IPS-NIHi7 (cell line): ENCODE measurements at regions not wholly inside any gene's neighbourhood (a gene's known extent, or its start where the extent isn't known, plus 50 kb on each side); places are given as distances from the start of the nearest gene placed in this dataset.
A peak's percentile ranks its signal among the peaks of the same experiment; 100 is the strongest.
"Not testable (repeated sequence)": the region's sequence is repeated elsewhere in the genome, so short reads cannot be mapped to it uniquely, and the experiment has no call there.

Experiments used
- DNase-seq: peaks from one replicate; pipeline ENCODE4 v3.0.0; 2012; ENCODE audit warnings: mixed read lengths; ENCODE audit errors: extremely low spot score

DNA sequence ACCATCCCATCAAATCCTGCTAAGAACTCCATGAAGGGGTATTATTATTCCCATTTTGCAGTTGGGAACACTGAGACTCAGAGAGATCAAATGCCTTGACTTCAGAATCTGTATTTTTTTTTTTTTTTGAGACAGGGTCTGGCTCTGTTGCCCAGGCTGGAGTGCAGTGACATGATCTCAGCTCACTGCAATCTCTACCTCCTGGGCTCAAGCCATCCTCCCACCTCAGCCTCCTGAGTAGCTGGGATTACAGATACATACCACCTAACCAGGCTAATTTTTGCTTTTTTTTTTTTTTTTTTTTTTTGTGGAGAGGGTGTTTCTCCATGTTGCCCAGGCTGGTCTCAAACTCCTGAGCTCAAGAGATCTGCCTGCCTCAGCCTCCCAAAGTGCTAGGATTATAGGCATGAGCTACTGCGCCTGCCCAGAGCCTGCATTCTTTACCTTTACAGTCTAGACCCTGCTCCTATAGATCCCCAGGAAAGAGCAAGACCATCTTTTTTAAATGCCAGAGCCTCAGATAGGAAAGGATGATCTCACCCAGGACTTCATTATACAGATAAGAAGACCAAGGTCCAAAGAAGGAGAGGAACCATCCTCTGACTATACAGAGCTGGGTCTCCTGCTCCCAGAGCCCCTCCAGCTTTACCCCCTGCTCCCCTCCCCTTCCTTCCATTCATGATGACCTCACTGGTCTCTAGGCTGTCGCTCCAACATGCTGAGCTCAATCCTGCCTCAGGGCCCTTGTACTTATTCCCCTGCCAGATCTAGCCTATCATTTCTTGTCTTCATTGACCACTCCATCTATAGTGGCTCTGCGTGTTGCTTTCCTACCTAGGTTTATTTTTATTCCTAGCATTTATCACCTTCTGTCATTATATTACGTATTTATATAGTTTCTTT is 138.6 kb downstream of the CEBPB start:
- DNase-seq = no peak

DNA sequence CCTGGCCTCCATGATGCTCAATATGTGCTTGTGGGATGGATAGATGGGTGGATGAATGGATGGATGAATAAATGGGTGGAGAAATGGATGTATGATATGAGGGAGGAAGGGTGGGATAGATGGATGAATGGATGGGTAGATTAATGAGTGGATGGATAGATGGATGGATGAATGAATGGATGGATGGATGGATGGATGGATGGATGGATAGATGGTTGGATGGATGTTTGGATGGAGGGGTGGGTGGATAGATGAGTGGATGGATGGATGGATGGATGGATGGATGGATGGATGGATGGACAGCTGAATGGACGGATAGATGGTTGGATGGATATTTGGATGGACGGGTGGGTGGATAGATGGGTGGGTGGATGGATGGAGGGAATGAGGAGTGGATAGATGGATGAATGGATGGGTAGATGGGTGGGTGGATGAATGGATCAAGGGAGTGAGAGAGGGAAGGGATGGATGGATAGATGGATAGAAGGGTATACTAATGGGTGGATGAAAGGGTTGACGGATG is 139.4 kb downstream of the CEBPB start:
- no peak for DNase-seq

DNA sequence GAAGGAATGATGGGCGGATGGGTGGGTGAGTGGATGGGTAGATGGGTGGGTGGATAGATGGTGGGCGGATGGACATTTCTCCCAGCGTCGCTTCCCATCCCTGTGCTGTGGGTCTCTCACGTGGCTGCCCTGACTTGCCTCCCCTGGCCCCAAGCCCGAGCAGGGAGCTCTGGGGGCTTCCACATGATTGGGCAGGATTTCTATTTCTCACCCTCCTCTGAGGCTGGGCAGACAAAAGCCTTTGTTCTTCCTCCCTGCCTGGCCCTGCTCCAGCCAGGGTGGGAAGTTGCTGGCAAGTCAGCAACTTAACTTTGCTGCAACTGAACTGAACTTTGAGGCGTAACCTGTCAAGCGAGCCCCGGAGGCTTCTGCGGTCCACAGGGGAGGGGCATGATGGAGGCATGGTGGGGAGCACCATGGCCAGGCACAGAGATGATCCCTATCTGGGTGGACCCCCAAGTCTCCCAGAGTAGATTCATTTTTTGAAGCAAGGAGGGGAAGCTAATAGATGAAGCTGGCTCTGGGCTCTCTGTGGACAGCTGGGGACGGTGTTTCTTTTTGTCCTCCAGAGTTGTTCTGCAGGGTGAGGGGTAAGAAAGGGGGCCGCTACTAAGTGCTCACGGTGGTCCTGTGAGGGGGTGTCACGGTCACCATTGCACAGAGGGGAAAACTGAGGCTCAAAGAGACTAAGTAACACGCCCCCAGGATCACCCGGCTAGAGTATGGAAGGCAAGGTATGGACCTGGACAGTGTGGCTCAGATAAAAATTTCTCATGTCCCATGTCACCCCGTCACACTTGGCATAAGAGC is 140.1 kb downstream of the CEBPB start:
- no peak for DNase-seq

- DNase-seq = no peak
These were observed 141.1 kb downstream of the CEBPB start for GRCh38 chr20:50331469-50332363.

- DNase-seq = no peak
These were observed 141.9 kb downstream of the CEBPB start for GRCh38 chr20:50332491-50332980.

DNA sequence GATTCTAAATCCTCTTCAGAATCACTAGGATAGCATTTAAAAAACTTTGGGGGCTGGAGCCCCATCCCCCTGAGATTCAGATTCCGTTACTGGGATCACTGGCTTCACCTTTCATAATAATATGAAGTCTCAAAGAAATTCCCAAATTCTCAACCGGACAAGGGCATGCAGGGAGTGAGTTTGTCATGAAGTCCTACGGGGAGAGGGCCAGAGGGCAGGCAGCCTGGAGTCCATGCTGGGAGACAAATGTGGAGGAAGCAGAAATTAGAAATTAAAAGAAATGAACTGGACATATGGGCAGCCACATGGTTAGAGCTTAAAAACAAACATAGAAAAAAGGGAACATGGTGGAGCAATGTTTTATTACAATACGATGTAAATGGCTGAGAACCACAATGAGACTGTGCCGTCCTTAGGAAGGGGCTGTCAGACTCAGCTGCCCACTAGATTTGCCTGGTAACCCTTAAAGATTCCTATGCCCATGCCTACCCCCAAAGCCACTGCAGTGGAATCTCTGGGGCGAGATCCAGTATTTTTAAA is 142.6 kb downstream of the CEBPB start:
- no peak for DNase-seq

- no peak for DNase-seq
These were observed 143.2 kb downstream of the CEBPB start for GRCh38 chr20:50333812-50334211.

- not testable (repeated sequence) for DNase-seq
These were observed 143.9 kb downstream of the CEBPB start for GRCh38 chr20:50334512-50334911.

GRCh38 chr20:50335105-50335504 is 144.5 kb downstream of the CEBPB start:
- DNase-seq = peak; percentile 83

DNA sequence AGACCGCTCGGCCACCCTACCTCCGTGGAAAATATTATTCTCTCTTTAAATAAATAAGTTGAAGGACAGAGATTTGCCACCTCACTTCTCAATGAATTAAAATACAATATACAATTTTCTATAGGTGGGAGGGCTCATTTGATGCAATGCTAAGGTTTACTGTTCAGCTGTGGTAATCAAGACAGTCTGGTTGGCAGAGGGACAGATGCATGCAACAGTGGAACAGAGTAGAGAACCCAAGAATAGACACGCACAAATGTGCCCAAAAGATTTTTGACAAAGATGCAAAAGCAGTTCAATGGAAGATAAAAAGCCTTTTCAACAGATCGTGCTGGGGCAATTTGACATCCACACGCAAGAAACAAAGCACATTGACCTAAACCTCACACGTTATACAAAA is 145.2 kb downstream of the CEBPB start:
- DNase-seq = no peak

GRCh38 chr20:50336661-50337060 is 146.0 kb downstream of the CEBPB start:
- no peak for DNase-seq

DNA sequence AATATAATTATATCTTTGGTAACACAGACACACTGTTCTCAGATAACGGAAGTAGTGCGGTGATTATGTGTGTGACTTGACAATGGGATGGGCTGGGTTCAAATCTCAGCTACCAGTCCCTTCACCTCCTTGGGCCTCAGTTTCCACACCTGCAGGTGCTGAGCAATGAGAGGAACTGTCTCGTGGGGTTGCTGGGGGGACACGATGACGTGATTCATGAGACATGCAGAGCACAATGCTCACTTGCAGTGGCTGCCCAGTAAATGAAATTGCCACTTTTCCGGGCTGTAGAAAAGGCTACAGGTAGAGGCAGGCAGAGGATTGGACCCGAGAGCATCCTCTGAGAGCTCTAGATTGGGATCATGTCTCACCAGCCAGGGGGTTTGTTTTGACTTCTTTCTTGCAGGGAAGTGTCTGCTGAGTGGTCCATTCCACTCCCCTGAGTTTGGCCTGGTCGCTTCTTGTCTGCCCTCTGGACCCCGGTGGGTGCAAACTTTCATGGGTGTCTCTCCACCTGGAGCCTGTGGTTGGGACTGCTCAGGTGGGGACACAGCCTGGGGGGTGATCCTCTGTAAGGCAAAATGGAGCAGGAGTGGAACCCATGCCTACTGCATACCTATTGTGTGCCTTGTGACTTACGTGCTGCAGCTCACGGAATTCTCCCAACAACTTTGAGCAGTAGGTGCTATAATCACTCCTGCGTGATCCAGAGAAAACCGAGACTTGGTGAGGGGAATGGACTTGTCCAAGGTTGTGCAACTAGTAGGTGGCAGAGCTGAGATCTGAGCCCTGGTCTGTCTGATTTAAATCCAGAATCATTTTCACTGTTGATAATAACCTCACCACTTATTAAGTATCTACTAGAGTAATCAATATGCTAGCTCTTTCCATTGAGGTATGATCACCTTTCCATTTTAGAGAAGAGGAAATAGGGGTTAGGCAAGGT is 147.2 kb downstream of the CEBPB start:
- DNase-seq = no peak

- peak; percentile 64 for DNase-seq
These were observed 148.1 kb downstream of the CEBPB start for GRCh38 chr20:50338479-50339391.

- DNase-seq = no peak
These were observed 148.9 kb downstream of the CEBPB start for GRCh38 chr20:50339466-50339901.

DNA sequence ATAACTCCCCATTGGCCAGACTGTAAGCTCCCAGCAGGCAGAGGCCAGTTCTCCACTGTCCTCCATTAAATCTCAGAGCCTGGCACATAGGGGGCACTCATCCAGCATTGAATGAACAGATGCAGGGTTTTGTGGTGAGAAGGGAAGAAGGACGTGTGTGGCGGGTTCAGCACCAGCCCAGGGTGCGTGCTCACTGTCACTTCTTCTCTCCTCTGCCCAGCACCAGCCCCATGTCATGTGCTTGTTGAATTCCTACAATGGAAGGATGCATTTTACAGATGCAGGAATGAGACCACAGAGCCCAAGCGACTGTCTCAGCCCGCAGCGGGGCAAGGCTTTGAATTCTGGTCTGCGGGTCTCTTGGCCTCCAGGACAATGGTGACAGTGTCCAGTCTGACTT is 149.9 kb downstream of the CEBPB start:
- DNase-seq = no peak

GRCh38 chr20:50341050-50341449 is 150.4 kb downstream of the CEBPB start:
- DNase-seq = no peak

- DNase-seq = no peak
These were observed 151.4 kb downstream of the CEBPB start for GRCh38 chr20:50341880-50342637.

GRCh38 chr20:50342638-50343102 is 152.0 kb downstream of the CEBPB start:
- no peak for DNase-seq
